ENCODE measurements at regions not wholly inside any gene's neighbourhood (a gene's known extent, or its start where the extent isn't known, plus 50 kb on each side); places are given as distances from the start of the nearest gene placed in this dataset.

- DNase-seq (ENCODE audit: low read depth in 3 of 3) = no peak
Observed at GRCh38 chr19:31402529-31403316, 53.5 kb upstream of the TSHZ3 start.

GRCh38 chr19:31406106-31406505 lies 56.9 kb upstream of the TSHZ3 start:
- DNase-seq (ENCODE audit: low read depth in 3 of 3) = no peak

GRCh38 chr19:31408460-31409124 lies 59.4 kb upstream of the TSHZ3 start:
- no peak for DNase-seq (ENCODE audit: low read depth in 3 of 3)

GRCh38 chr19:31413353-31413752 lies 64.1 kb upstream of the TSHZ3 start:
- no peak for DNase-seq (ENCODE audit: low read depth in 3 of 3)

GRCh38 chr19:31415322-31415721 lies 66.1 kb upstream of the TSHZ3 start:
- DNase-seq (ENCODE audit: low read depth in 3 of 3) = no peak

GRCh38 chr19:31416548-31416947 lies 67.3 kb upstream of the TSHZ3 start:
- DNase-seq (ENCODE audit: low read depth in 3 of 3) = no peak

GRCh38 chr19:31418055-31418454 lies 68.8 kb upstream of the TSHZ3 start:
- DNase-seq (ENCODE audit: low read depth in 3 of 3) = no peak

- DNase-seq (ENCODE audit: low read depth in 3 of 3) = no peak
Observed at GRCh38 chr19:31418692-31419430, 69.6 kb upstream of the TSHZ3 start.

GRCh38 chr19:31419871-31420445 lies 70.7 kb upstream of the TSHZ3 start:
- no peak for DNase-seq (ENCODE audit: low read depth in 3 of 3)

- no peak for DNase-seq (ENCODE audit: low read depth in 3 of 3)
Observed at GRCh38 chr19:31421082-31421481, 71.8 kb upstream of the TSHZ3 start.

GRCh38 chr19:31421856-31422255 lies 72.6 kb upstream of the TSHZ3 start:
- no peak for DNase-seq (ENCODE audit: low read depth in 3 of 3)

- no peak for DNase-seq (ENCODE audit: low read depth in 3 of 3)
Observed at GRCh38 chr19:31423896-31424295, 74.7 kb upstream of the TSHZ3 start.

GRCh38 chr19:31424861-31425620 lies 75.8 kb upstream of the TSHZ3 start:
- no peak for DNase-seq (ENCODE audit: low read depth in 3 of 3)

GRCh38 chr19:31427857-31428256 lies 78.6 kb upstream of the TSHZ3 start:
- no peak for DNase-seq (ENCODE audit: low read depth in 3 of 3)

- DNase-seq (ENCODE audit: low read depth in 3 of 3) = no peak
Observed at GRCh38 chr19:31430381-31430780, 81.1 kb upstream of the TSHZ3 start.

- DNase-seq (ENCODE audit: low read depth in 3 of 3) = no peak
Observed at GRCh38 chr19:31432201-31432810, 83.1 kb upstream of the TSHZ3 start.

GRCh38 chr19:31436121-31436776 lies 87.0 kb upstream of the TSHZ3 start:
- DNase-seq (ENCODE audit: low read depth in 3 of 3) = no peak

- no peak for DNase-seq (ENCODE audit: low read depth in 3 of 3)
Observed at GRCh38 chr19:31438401-31439269, 89.4 kb upstream of the TSHZ3 start.

GRCh38 chr19:31439270-31439573 lies 90.0 kb upstream of the TSHZ3 start:
- no peak for DNase-seq (ENCODE audit: low read depth in 3 of 3)

GRCh38 chr19:31444931-31445330 lies 95.7 kb upstream of the TSHZ3 start:
- DNase-seq (ENCODE audit: low read depth in 3 of 3) = no peak
